Mucosa of stomach (tissue), 1 donor: ENCODE measurements at regions not wholly inside any gene's neighbourhood (a gene's known extent, or its start where the extent isn't known, plus 50 kb on each side); places are given as distances from the start of the nearest gene placed in this dataset.

ENCODE experiments used
- H3K27me3 ChIP-seq: one replicate; pipeline ENCODE4 v1.7.0; 2013; ENCODE audit warnings: mild to moderate bottlenecking, low read length; ENCODE audit not compliant: control insufficient read depth, insufficient read depth
- H3K36me3 ChIP-seq: one replicate; pipeline ENCODE4 v1.7.0; 2013; ENCODE audit warnings: low read length; ENCODE audit not compliant: control insufficient read depth, insufficient read depth
- H3K4me1 ChIP-seq: one replicate; pipeline ENCODE4 v1.7.0; 2013; ENCODE audit warnings: mild to moderate bottlenecking, low read length; ENCODE audit not compliant: control insufficient read depth, insufficient read depth
- H3K4me3 ChIP-seq: one replicate; pipeline ENCODE4 v1.7.0; 2013; ENCODE audit warnings: low read length
- H3K9ac ChIP-seq: one replicate; pipeline ENCODE4 v1.7.0; 2013; ENCODE audit warnings: mild to moderate bottlenecking, low read length, moderate library complexity
- H3K9me3 ChIP-seq: one replicate; pipeline ENCODE4 v1.7.0; 2013; ENCODE audit warnings: mild to moderate bottlenecking, low read length, moderate library complexity; ENCODE audit not compliant: control insufficient read depth
- donor health status: Pancreatic carcinoma.

DNA sequence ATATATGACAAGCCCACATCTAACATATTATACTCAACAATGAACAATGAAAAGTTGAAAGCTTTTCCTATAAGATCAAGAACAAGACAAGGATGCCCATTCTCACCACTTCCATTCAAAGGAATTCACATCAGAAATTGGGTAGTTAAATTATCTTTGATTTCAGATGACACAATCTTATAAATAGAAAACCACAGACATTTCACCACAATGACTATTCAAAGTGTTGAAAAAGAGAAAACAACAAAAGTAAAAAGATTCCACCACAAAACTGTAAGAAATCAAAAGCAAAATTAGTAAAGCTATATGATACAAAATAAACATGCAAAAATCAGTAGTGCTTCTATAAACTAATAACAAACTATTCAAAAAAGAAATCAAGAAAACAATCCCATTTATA is 279.7 kb upstream of the MYT1L start:
- no peaks in the 10 kb centered on the region for H3K4me1 ChIP-seq
- H3K36me3 ChIP-seq, result no peaks in the 10 kb centered on the region
- no peak overlapping the region for H3K9ac ChIP-seq
- H3K9me3 ChIP-seq, result no peaks in the 10 kb centered on the region
- no peaks in the 10 kb centered on the region for H3K27me3 ChIP-seq
- H3K4me3 ChIP-seq, result no peak overlapping the region

DNA sequence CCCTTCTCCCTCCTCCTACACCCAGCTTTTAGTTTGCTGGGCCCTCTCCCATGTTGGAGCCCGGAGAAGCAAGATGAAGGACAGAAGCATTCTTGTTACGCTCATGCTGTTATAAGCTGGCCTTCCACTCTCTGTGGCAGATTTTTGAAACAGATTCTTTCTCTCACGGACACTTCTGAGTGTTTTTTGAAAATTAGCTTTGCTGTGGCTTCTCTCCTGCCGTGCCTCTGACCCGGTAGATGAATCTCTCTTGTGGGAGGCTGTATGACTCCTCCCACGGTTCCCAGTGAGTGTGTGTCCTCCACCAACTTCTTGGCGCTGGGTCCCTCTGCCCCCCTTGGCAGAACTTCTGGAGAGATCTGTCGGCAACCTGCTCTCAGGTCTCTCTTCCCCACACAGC is 269.3 kb upstream of the MYT1L start:
- Histone ChIP-seq H3K27me3 (no peaks in the 10 kb centered on the region), H3K4me3 (no peak overlapping the region)

DNA sequence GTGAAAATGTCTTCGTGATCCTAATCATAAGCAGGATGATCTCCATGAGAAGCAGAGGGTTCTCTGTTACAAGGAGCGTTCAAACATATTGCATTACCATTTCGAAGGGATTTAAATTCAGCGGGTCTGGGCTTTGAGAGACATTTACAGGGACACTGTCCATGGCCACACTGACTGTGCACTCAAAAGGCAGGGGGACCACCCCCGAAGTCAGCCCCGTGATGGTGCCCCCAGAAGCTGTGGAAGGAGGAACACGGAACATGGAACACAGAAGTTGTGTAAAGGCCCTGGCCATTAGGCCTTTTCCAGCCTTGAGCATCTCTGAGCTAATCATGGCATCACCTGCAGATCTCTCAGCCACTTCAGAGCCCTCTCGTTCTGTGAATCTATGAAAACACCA is 268.4 kb upstream of the MYT1L start:
- no peaks in the 10 kb centered on the region for H3K4me1 ChIP-seq
- H3K9ac ChIP-seq, result no peak overlapping the region
- H3K9me3 ChIP-seq, result no peaks in the 10 kb centered on the region
- no peaks in the 10 kb centered on the region for H3K27me3 ChIP-seq
- H3K4me3 ChIP-seq, result no peak overlapping the region
- H3K36me3 ChIP-seq, result no peaks in the 10 kb centered on the region

More for the DNA sequence above, 269.3 kb upstream of the MYT1L start:
- no peak overlapping the region for H3K9ac ChIP-seq
- no peaks in the 10 kb centered on the region for H3K4me1 ChIP-seq
- H3K36me3 ChIP-seq, result no peaks in the 10 kb centered on the region
- no peaks in the 10 kb centered on the region for H3K9me3 ChIP-seq

- no peaks in the 10 kb centered on the region for H3K9me3 ChIP-seq
- H3K36me3 ChIP-seq, result no peaks in the 10 kb centered on the region
- H3K27me3 ChIP-seq, result no peaks in the 10 kb centered on the region
- no peak overlapping the region for H3K9ac ChIP-seq
- no peak overlapping the region for H3K4me3 ChIP-seq
- no peaks in the 10 kb centered on the region for H3K4me1 ChIP-seq
Measured at GRCh38 chr2:2597712-2598111, 266.6 kb upstream of the MYT1L start.

GRCh38 chr2:2591542-2591940 is 260.5 kb upstream of the MYT1L start:
- Histone ChIP-seq H3K36me3 (no peaks in the 10 kb centered on the region), H3K4me1 (no peaks in the 10 kb centered on the region), H3K9ac (no peak overlapping the region), H3K27me3 (no peaks in the 10 kb centered on the region), H3K4me3 (no peak overlapping the region), H3K9me3 (no peaks in the 10 kb centered on the region)

- H3K36me3 ChIP-seq, result no peaks in the 10 kb centered on the region
- H3K4me1 ChIP-seq, result no peaks in the 10 kb centered on the region
Measured at GRCh38 chr2:2590841-2591541, 259.9 kb upstream of the MYT1L start.

GRCh38 chr2:2590141-2590540 is 259.1 kb upstream of the MYT1L start:
- H3K9ac ChIP-seq, result no peak overlapping the region
- no peaks in the 10 kb centered on the region for H3K9me3 ChIP-seq
- H3K27me3 ChIP-seq, result no peaks in the 10 kb centered on the region
- no peak overlapping the region for H3K4me3 ChIP-seq
- no peaks in the 10 kb centered on the region for H3K4me1 ChIP-seq
- no peaks in the 10 kb centered on the region for H3K36me3 ChIP-seq

More at GRCh38 chr2:2590841-2591541, 259.9 kb upstream of the MYT1L start:
- Histone ChIP-seq H3K4me3 (no peak overlapping the region), H3K9ac (no peak overlapping the region), H3K27me3 (no peaks in the 10 kb centered on the region), H3K9me3 (no peaks in the 10 kb centered on the region)

GRCh38 chr2:2588777-2589176 is 257.7 kb upstream of the MYT1L start:
- Histone ChIP-seq H3K27me3 (no peaks in the 10 kb centered on the region), H3K4me1 (no peaks in the 10 kb centered on the region)

DNA sequence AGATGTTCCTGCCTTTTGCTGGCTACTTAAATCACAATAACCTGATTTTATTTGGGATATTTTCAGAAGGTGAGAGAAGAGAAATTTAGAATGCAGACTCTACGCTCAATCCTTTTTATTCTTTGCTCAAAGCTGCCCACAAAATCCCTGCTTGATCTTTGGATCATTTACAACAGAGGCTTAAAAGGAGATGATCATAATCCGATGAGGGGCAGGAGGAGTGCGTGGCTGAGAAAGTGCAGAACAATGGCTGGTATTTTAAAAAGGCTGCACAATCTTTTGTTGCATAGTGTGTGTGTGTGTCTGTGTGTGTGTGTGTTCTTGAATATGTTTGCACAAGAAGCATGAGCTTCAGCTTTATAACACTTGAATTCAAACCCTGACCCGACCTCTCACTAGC is 256.3 kb upstream of the MYT1L start:
- Histone ChIP-seq H3K9me3 (no peaks in the 10 kb centered on the region), H3K36me3 (no peaks in the 10 kb centered on the region), H3K4me3 (no peak overlapping the region), H3K9ac (no peak overlapping the region), H3K27me3 (no peaks in the 10 kb centered on the region), H3K4me1 (no peaks in the 10 kb centered on the region)

More at GRCh38 chr2:2588777-2589176, 257.7 kb upstream of the MYT1L start:
- no peaks in the 10 kb centered on the region for H3K36me3 ChIP-seq
- no peaks in the 10 kb centered on the region for H3K9me3 ChIP-seq
- H3K4me3 ChIP-seq, result no peak overlapping the region
- H3K9ac ChIP-seq, result no peak overlapping the region

- H3K27me3 ChIP-seq, result no peaks in the 10 kb centered on the region
Measured at GRCh38 chr2:2586931-2587330, 255.9 kb upstream of the MYT1L start.

DNA sequence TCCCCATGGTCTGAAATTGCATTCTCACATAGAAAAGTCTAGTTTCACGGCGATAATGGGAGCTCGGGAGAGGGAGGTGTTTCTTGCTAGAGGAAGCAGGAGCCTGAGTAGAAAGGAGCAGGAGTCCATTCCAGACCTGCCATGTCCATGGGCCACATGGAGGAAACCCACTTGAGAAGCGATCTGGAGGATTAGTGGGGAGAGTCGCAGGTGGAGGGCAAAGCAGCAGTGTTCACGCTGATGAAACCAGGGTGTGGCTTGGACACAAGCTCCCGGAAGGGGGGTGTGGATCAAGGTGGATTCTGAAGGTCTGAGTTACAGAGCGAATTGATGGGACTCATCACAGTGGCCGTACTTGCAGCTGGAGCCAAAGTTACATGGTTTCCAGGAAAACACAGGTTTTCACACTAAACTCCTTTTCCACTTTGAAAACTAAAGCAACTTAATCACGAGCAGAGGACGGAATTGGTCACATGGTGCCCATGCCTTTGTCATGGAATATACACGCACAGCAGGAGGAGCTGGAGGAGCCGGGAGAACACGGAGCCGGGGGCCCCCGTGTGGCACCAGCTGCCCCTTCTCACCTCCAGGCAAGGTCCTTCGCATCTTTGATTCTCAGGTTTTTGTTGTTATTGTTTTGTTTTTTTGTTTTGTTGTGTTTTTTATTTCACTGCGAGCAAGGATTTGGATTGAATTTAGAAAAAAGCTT is 255.1 kb upstream of the MYT1L start:
- Histone ChIP-seq H3K27me3 (no peaks in the 10 kb centered on the region), H3K9ac (no peak overlapping the region), H3K9me3 (no peaks in the 10 kb centered on the region)

More at GRCh38 chr2:2586931-2587330, 255.9 kb upstream of the MYT1L start:
- Histone ChIP-seq H3K9ac (no peak overlapping the region), H3K9me3 (no peaks in the 10 kb centered on the region), H3K4me1 (no peaks in the 10 kb centered on the region), H3K4me3 (no peak overlapping the region), H3K36me3 (no peaks in the 10 kb centered on the region)

DNA sequence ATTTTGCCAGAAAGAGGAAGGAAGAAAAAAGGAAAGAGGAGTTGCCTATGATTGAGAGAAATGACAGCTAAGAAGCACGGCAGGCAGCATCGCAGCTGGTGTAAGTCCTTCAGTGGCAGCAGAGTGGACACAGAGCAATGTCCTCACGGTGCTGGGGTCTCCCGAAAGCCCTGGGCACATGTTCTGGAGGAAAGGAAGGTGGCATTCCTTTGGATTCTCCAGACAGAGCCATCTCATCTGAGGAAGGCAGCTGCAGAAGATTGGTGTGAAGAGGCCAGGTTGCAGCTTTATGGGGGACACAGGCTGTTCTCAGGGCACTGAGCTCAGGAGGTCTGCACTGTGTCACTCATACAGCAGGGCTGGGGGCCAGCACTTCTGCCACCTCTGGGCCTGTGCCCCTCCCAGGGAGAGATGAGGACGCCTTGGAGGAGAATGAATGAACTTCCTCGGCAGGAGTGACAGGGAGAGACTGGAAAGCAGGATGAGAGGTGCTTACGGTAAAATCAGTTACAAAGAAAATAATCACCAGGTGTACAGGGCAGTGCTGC is 252.0 kb upstream of the MYT1L start:
- no peak overlapping the region for H3K4me3 ChIP-seq
- H3K9ac ChIP-seq, result no peak overlapping the region

More for the DNA sequence above, 255.1 kb upstream of the MYT1L start:
- Histone ChIP-seq H3K4me1 (no peaks in the 10 kb centered on the region), H3K4me3 (no peak overlapping the region), H3K36me3 (no peaks in the 10 kb centered on the region)

More for the DNA sequence above, 252.0 kb upstream of the MYT1L start:
- H3K4me1 ChIP-seq, result no peaks in the 10 kb centered on the region
- no peaks in the 10 kb centered on the region for H3K9me3 ChIP-seq
- H3K36me3 ChIP-seq, result no peaks in the 10 kb centered on the region
- H3K27me3 ChIP-seq, result no peaks in the 10 kb centered on the region
